Bronchial epithelial cell (primary cell): ENCODE measurements at regions not wholly inside any gene's neighbourhood (a gene's known extent, or its start where the extent isn't known, plus 50 kb on each side); places are given as distances from the start of the nearest gene placed in this dataset.
A peak's percentile ranks its signal among the peaks of the same experiment; 100 is the strongest.

ENCODE experiments used
- DNase-seq: peaks from one replicate; pipeline ENCODE4 v3.0.0-alpha.2; 2010; ENCODE audit warnings: low read depth
- FAIRE-seq: peaks from 2 replicates; lab custom pipeline; 2011; peaks lifted over from hg19 to GRCh38; lab: Jason Lieb, UNC
- H3K27me3 ChIP-seq: 2 replicates; pipeline ENCODE4 v1.5.1; 2011; ENCODE audit warnings: low read length; ENCODE audit not compliant: control insufficient read depth, insufficient read depth
- H3K36me3 ChIP-seq: 2 replicates; pipeline ENCODE4 v1.5.1; 2011; ENCODE audit warnings: low read length; ENCODE audit not compliant: control insufficient read depth, insufficient read depth
- H3K4me3 ChIP-seq: 2 replicates; pipeline ENCODE4 v1.5.1; 2011; ENCODE audit warnings: mild to moderate bottlenecking, low read depth, low read length, control low read depth
- CTCF ChIP-seq: IDR thresholded peaks from 2 replicates; pipeline ENCODE4 v1.5.1; 2011; ENCODE audit warnings: mild to moderate bottlenecking, moderate library complexity, low read length, control low read depth, inconsistent platforms; ENCODE audit not compliant: insufficient read depth, severe bottlenecking

- Histone ChIP-seq H3K27me3 (no peaks in the 10 kb centered on the region), H3K36me3 (no peaks in the 10 kb centered on the region), H3K4me3 (no peak overlapping the region)
- DNase-seq (peak; percentile 75), FAIRE-seq (no peak)
- TF ChIP-seq CTCF, result no peak
Measured at GRCh38 chr2:226020176-226020575, 620.7 kb downstream of the NYAP2 start.

- FAIRE-seq, result no peak
- no peak for TF ChIP-seq CTCF
- Histone ChIP-seq H3K36me3 (no peaks in the 10 kb centered on the region), H3K27me3 (no peaks in the 10 kb centered on the region), H3K4me3 (no peak overlapping the region)
- DNase-seq, result no peak
Measured at GRCh38 chr2:226018641-226019040, 619.1 kb downstream of the NYAP2 start.

- FAIRE-seq, result no peak
- Histone ChIP-seq H3K36me3 (no peaks in the 10 kb centered on the region), H3K4me3 (no peak overlapping the region), H3K27me3 (no peaks in the 10 kb centered on the region)
- no peak for DNase-seq
- TF ChIP-seq CTCF, result no peak
Measured at GRCh38 chr2:226017537-226017936, 618.0 kb downstream of the NYAP2 start.

GRCh38 chr2:226017107-226017506 is 617.6 kb downstream of the NYAP2 start:
- Histone ChIP-seq H3K36me3 (no peaks in the 10 kb centered on the region), H3K4me3 (no peak overlapping the region), H3K27me3 (no peaks in the 10 kb centered on the region)
- FAIRE-seq, result no peak
- TF ChIP-seq CTCF, result no peak
- DNase-seq, result no peak

- H3K36me3 ChIP-seq, result no peaks in the 10 kb centered on the region
- DNase-seq (no peak), FAIRE-seq (no peak)
- TF ChIP-seq CTCF, result no peak
- H3K4me3 ChIP-seq, result no peak overlapping the region
- H3K27me3 ChIP-seq, result no peaks in the 10 kb centered on the region
Measured at GRCh38 chr2:226011716-226012450, 612.4 kb downstream of the NYAP2 start.

GRCh38 chr2:226002438-226002837 is 602.9 kb downstream of the NYAP2 start:
- no peak for TF ChIP-seq CTCF
- H3K4me3 ChIP-seq, result no peak overlapping the region
- H3K36me3 ChIP-seq, result no peaks in the 10 kb centered on the region
- FAIRE-seq (peak; percentile 97), DNase-seq (peak; percentile 89)
- H3K27me3 ChIP-seq, result no peaks in the 10 kb centered on the region
